Loucy (cell line): ENCODE measurements at regions not wholly inside any gene's neighbourhood (a gene's known extent, or its start where the extent isn't known, plus 50 kb on each side); places are given as distances from the start of the nearest gene placed in this dataset.

Source experiments
- EZH2phosphoT487 ChIP-seq: fragments of 200-600 bp; IDR thresholded peaks from 2 replicates; pipeline ENCODE4 v1.6.1; 2018; ENCODE audit warnings: antibody characterized with exemption, mild to moderate bottlenecking, moderate library complexity, borderline replicate concordance
- TF ChIP-seq, protein P1 (sequence below): fragments of 200-600 bp; sonication (generic); conservative IDR thresholded peaks from 2 replicates; pipeline ENCODE4 v1.5.1; 2014; ENCODE audit warnings: mild to moderate bottlenecking, antibody characterized with exemption, low read length

DNA sequence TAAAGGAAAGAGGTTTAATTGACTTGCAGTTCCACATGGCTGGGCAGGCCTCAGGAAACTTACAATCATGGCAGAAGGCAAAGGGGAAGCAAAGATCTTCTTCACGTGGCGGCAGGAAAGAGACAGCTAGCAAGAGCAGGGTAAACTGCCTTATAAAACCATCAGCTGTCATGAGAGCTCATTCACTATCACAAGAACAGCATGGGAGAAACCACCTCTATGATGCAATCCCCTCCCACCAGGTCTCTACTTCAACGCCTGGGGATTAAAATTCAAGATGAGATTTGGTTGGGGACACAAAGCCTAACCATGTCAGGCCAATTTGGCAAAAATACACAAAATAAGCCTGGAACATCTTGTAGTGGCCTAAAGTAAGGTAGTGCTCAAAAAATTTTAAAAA, 152.6 kb downstream of the COL6A3 start:
- TF ChIP-seq, protein P1, sequence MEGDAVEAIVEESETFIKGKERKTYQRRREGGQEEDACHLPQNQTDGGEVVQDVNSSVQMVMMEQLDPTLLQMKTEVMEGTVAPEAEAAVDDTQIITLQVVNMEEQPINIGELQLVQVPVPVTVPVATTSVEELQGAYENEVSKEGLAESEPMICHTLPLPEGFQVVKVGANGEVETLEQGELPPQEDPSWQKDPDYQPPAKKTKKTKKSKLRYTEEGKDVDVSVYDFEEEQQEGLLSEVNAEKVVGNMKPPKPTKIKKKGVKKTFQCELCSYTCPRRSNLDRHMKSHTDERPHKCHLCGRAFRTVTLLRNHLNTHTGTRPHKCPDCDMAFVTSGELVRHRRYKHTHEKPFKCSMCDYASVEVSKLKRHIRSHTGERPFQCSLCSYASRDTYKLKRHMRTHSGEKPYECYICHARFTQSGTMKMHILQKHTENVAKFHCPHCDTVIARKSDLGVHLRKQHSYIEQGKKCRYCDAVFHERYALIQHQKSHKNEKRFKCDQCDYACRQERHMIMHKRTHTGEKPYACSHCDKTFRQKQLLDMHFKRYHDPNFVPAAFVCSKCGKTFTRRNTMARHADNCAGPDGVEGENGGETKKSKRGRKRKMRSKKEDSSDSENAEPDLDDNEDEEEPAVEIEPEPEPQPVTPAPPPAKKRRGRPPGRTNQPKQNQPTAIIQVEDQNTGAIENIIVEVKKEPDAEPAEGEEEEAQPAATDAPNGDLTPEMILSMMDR, result no peak
- no peak for TF ChIP-seq EZH2phosphoT487
